ENCODE measurements at regions not wholly inside any gene's neighbourhood (a gene's known extent, or its start where the extent isn't known, plus 50 kb on each side); places are given as distances from the start of the nearest gene placed in this dataset.

DNA sequence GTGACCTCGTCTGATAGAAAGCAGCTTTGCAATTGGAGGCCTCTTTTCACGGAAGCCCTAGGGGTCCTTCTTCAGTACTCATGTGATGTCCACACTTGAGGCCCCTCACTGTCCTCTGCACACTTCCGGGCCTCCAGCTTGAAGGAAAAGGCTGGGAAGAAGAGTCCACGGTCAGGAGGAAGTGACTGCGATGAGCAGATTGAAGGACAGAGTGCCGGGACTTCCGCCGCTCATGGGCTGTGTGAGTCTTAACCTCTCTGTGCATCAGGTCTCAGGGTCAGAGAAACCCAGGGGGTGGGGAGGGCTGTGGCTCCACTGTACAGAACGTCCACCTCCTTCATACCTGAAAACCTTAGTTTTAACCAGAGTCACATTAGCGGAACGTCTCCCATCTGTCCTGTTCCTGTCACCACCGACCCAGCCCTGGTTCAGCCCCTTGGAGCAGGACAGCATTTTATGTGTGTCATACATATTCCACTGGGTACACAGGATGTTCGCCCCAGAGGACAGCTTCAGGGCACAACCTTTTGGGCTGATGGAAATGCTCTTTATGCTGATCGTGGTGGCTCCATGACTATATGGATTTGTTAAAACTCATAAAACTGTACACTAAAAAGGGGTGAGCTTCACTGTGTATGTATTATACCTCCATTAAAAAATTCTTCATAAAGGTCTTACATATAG is 51.0 kb upstream of the SORCS2 start:
- intact Hi-C loops (cut with micrococcal nuclease; ENCODE audit: unreplicated experiment) = loop anchor here (5.0 kb wide), 1 partner anchor 39 kb away; no protein-coding TSS in a partner anchor
- no peak overlapping the region for H3K4me3 Mint-ChIP-seq (ENCODE audit: unreplicated experiment)
- H3K36me3 Mint-ChIP-seq (ENCODE audit: insufficient read depth, unreplicated experiment) = no peaks in the 10 kb centered on the region
- H3K36me3 ChIP-seq (ENCODE audit: control insufficient read depth, insufficient read depth, low read length) = no peaks in the 10 kb centered on the region
- POLR2A ChIA-PET = no interaction called here
- H3K9me3 Mint-ChIP-seq (ENCODE audit: unreplicated experiment) = no peaks in the 10 kb centered on the region
- H3K27me3 Mint-ChIP-seq (ENCODE audit: insufficient read depth, unreplicated experiment) = no peaks in the 10 kb centered on the region
- H3K4me3 ChIP-seq (ENCODE audit: low read depth, low read length) = no peak overlapping the region
- no peak for DNase-seq
- no peak overlapping the region for H3K27ac Mint-ChIP-seq (ENCODE audit: unreplicated experiment)
- H3K9me3 ChIP-seq = no peaks in the 10 kb centered on the region
- CTCF ChIA-PET = no interaction called here
- no peaks in the 10 kb centered on the region for H3K27me3 ChIP-seq (replicated peaks; ENCODE audit: control insufficient read depth, insufficient read depth, low read length)
- H3K4me1 ChIP-seq = no peaks in the 10 kb centered on the region
- TF ChIP-seq, protein P1, sequence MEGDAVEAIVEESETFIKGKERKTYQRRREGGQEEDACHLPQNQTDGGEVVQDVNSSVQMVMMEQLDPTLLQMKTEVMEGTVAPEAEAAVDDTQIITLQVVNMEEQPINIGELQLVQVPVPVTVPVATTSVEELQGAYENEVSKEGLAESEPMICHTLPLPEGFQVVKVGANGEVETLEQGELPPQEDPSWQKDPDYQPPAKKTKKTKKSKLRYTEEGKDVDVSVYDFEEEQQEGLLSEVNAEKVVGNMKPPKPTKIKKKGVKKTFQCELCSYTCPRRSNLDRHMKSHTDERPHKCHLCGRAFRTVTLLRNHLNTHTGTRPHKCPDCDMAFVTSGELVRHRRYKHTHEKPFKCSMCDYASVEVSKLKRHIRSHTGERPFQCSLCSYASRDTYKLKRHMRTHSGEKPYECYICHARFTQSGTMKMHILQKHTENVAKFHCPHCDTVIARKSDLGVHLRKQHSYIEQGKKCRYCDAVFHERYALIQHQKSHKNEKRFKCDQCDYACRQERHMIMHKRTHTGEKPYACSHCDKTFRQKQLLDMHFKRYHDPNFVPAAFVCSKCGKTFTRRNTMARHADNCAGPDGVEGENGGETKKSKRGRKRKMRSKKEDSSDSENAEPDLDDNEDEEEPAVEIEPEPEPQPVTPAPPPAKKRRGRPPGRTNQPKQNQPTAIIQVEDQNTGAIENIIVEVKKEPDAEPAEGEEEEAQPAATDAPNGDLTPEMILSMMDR (IDR thresholded peaks at IDR 0.05; ENCODE audit: insufficient read depth in 1 of 2, low read depth in 1 of 2, low read length in 1 of 2, severe bottlenecking in 1 of 2, unreplicated experiment in 1 of 2) = no peak
- H3K4me1 Mint-ChIP-seq (ENCODE audit: low read depth, unreplicated experiment) = no peaks in the 10 kb centered on the region
- no TSS peak for BruUV-seq (replicated peaks)

- POLR2A ChIA-PET = no interaction called here
- CTCF ChIA-PET = no interaction called here
- no peaks in the 10 kb centered on the region for H3K27me3 ChIP-seq (replicated peaks; ENCODE audit: control insufficient read depth, insufficient read depth, low read length)
- H3K36me3 ChIP-seq (ENCODE audit: control insufficient read depth, insufficient read depth, low read length) = no peaks in the 10 kb centered on the region
- no peaks in the 10 kb centered on the region for H3K27me3 Mint-ChIP-seq (ENCODE audit: insufficient read depth, unreplicated experiment)
- no peaks in the 10 kb centered on the region for H3K9me3 ChIP-seq
- H3K4me3 Mint-ChIP-seq (ENCODE audit: unreplicated experiment) = no peak overlapping the region
- no peaks in the 10 kb centered on the region for H3K4me1 Mint-ChIP-seq (ENCODE audit: low read depth, unreplicated experiment)
- intact Hi-C loops (cut with micrococcal nuclease; ENCODE audit: unreplicated experiment) = loop anchor here (5.0 kb wide), 1 partner anchor 38 kb away; no protein-coding TSS in a partner anchor
- H3K9me3 Mint-ChIP-seq (ENCODE audit: unreplicated experiment) = no peaks in the 10 kb centered on the region
- no TSS peak for BruUV-seq (replicated peaks)
- TF ChIP-seq, protein P1 (IDR thresholded peaks at IDR 0.05; ENCODE audit: insufficient read depth in 1 of 2, low read depth in 1 of 2, low read length in 1 of 2, severe bottlenecking in 1 of 2, unreplicated experiment in 1 of 2) = no peak
- DNase-seq = no peak
- H3K4me1 ChIP-seq = no peaks in the 10 kb centered on the region
- H3K4me3 ChIP-seq (ENCODE audit: low read depth, low read length) = no peak overlapping the region
- no peaks in the 10 kb centered on the region for H3K36me3 Mint-ChIP-seq (ENCODE audit: insufficient read depth, unreplicated experiment)
- H3K27ac Mint-ChIP-seq (ENCODE audit: unreplicated experiment) = no peak overlapping the region
Measured at GRCh38 chr4:7140692-7141069, 51.7 kb upstream of the SORCS2 start.

DNA sequence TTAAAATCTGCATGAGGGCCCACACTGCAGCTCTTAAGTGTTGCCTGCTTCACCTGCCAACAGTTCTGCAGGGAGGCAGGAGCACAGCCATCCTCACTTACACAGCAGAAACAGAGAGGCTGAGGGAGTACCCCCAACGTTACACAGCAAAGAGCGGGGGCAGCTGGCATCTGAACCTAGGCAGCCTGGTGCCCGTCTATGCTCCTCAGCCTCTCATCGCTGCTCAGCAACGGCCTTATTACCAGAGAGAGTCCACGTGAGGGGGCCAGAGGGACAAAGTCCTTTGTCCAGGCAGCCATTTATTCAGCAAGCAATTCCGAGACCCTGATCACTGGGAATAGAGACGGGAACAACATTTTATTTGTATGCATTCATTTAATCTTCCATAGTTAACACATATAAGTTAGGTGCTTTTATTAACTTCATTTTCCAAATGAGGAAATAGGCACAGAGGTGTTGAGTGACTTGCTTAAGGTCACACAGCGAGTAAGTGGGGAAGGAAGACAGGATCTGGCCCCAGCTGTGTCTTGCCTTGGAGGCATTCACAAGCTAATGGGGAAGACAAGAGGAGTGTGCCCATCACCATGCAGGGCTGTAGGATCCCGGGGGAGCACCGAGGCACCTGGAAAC is 52.2 kb upstream of the SORCS2 start:
- Mint-ChIP-seq H3K36me3 (ENCODE audit: insufficient read depth, unreplicated experiment) (no peaks in the 10 kb centered on the region), H3K4me3 (ENCODE audit: unreplicated experiment) (no peak overlapping the region), H3K9me3 (ENCODE audit: unreplicated experiment) (no peaks in the 10 kb centered on the region), H3K4me1 (ENCODE audit: low read depth, unreplicated experiment) (no peaks in the 10 kb centered on the region), H3K27ac (ENCODE audit: unreplicated experiment) (no peak overlapping the region), H3K27me3 (ENCODE audit: insufficient read depth, unreplicated experiment) (no peaks in the 10 kb centered on the region)
- BruUV-seq (replicated peaks) = no TSS peak
- intact Hi-C loops (cut with micrococcal nuclease; ENCODE audit: unreplicated experiment) = loop anchor here (5.0 kb wide), 1 partner anchor 38 kb away; no protein-coding TSS in a partner anchor
- no peak for DNase-seq
- no peaks in the 10 kb centered on the region for H3K4me1 ChIP-seq
- POLR2A ChIA-PET = no interaction called here
- no peak overlapping the region for H3K4me3 ChIP-seq (ENCODE audit: low read depth, low read length)
- TF ChIP-seq, protein P1 (IDR thresholded peaks at IDR 0.05; ENCODE audit: insufficient read depth in 1 of 2, low read depth in 1 of 2, low read length in 1 of 2, severe bottlenecking in 1 of 2, unreplicated experiment in 1 of 2) = no peak
- CTCF ChIA-PET = no interaction called here
- no peaks in the 10 kb centered on the region for H3K36me3 ChIP-seq (ENCODE audit: control insufficient read depth, insufficient read depth, low read length)
- H3K9me3 ChIP-seq = no peaks in the 10 kb centered on the region
- no peaks in the 10 kb centered on the region for H3K27me3 ChIP-seq (replicated peaks; ENCODE audit: control insufficient read depth, insufficient read depth, low read length)
